ENCODE measurements at regions not wholly inside any gene's neighbourhood (a gene's known extent, or its start where the extent isn't known, plus 50 kb on each side); places are given as distances from the start of the nearest gene placed in this dataset.
A peak's percentile ranks its signal among the peaks of the same experiment; 100 is the strongest.
"Not testable (repeated sequence)": the region's sequence is repeated elsewhere in the genome, so short reads cannot be mapped to it uniquely, and the experiment has no call there.

GRCh38 chr1:172755099-172755498, 96.2 kb downstream of the FASLG start:
- DNase-seq, result no peak

DNA sequence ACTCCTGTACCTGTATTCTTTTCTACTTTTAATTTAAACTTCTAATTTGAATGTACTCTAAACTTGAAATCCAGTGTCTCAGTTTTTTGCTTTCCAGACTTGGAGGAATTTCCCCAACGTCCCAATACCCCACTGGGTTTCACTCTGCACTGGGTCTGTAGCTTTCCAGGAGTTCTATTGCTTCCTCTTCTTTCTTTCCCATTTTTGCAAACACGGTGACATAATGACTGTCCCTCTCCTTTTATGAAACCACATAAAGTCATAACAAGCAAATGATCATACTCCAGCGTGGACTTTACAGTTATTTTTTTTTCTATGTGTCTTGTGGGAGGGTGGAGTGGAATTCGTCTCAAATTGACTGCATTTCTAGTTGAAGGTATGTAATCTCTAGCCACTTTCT, 97.1 kb downstream of the FASLG start:
- DNase-seq, result no peak

DNA sequence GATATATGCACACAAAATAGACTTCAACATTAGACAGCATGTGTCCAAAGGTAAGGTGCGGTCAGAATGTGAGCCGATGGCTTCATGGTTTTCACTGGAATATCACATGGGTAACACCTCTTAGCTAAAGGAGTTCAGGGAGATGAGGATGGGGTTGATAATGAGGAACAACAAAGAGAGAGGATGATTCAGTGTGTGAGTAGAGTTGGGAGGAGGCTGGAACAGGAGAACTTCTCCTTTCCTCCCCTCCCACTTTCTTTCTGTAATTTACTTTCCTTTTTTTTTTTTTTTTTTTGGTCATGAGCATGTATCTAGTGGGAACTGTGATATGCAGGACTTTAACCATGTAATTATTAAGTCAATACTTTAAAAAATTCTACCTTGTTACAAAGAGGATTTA, 99.4 kb downstream of the FASLG start:
- no peak for DNase-seq

DNA sequence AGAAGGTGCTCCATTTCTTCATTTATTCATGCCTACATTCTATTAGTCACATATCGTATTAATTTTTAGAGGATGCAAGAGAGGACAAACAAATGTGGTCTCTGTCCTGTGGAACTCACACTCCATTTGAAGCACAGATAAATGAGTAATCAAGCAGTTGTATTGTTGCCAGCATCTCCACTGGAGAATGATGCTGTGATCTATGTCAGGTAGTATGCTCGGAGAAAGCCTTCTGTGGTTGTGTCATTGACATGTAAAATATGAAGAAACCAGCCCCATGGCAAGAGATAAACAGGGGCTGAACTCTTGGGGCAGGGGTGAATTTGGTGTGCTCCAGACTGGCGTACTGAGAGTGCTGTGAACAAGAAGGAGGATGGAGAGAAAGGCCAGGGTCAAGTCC, 101.2 kb downstream of the FASLG start:
- DNase-seq, result no peak

DNA sequence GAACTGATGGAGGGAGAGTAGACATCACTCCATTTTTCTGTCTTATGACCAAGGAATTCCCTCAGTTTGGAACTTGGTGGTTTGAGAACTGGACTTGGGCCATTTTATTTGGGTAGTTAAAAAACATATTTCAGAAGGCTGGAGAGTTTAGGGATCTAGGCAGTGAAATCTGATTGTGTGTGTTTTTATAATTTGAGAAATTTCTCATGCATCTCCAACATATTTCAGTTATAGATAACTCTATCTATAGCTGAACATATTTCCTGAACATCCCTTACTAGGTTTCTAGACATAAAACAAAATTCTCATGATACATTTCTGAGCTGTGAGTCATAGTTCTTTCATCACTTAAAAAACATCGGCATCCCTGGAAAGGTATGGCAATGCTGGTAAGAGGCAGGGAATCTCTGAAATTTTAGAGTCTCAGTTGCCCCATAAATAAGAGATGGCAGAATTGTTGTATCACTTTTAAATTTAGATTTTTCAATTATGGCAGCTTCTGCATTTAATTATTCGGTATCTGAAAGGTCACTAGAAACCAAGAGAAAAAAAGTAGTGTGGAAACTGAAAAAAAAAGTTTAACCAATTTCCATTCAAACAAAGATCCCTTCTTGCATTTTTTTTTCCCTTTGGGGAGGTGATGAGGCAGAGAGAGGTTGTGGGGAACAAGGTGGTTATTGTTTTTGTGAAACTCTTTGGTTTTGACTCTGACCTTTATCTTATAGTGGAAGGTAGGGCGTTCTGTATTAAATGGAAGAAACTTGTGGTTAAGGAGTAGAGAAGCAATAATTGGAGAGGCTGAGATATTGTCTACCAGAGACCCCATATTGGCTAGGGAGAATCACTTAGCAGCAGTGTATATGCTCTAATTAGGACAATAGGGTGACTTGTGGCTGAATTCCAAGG, 102.9 kb downstream of the FASLG start:
- no peak for DNase-seq

- no peak for DNase-seq
Observed at GRCh38 chr1:172763057-172763456, 104.2 kb downstream of the FASLG start.

- peak; percentile 71 for DNase-seq
Observed at GRCh38 chr1:172764378-172764777, 105.5 kb downstream of the FASLG start.

DNA sequence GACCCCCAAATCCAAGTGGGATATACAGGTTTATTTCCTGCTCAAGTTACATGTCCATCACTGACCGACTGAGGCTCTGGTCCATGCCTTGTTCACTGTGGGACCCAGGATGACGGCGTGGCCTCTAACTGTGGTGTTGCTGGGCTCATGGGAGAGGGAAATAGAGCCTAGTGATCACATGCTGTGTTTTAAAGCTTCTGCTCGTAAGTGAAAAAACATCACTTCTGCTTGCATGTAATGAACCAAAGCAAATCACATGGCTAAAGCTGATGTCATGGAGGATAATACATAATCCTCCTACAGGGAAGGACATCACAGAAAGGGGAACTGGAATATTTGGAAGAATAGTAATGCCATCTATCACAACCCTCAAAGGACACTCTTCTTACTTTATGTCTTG, 107.6 kb downstream of the FASLG start:
- DNase-seq, result no peak

GRCh38 chr1:172770071-172770470, 111.2 kb downstream of the FASLG start:
- DNase-seq, result no peak

DNA sequence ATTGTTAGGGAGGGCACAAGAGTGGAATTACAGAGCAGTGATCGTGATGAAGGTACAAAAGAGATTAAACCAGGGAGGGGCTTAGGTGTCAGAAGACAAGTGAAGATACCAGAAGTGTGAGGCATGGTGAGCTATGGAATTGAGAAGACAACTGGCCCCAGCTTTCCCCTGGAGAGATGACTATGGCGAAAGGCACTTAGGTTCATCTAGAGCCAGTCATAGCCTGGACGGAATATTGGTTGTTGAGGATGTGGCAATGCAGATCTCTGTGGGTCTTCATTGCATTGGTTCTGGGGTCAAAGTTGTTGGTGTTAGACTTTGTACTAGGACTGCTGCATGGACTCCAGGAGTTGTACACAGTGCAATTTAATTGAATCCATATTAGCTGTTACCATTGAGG, 115.7 kb downstream of the FASLG start:
- no peak for DNase-seq

DNA sequence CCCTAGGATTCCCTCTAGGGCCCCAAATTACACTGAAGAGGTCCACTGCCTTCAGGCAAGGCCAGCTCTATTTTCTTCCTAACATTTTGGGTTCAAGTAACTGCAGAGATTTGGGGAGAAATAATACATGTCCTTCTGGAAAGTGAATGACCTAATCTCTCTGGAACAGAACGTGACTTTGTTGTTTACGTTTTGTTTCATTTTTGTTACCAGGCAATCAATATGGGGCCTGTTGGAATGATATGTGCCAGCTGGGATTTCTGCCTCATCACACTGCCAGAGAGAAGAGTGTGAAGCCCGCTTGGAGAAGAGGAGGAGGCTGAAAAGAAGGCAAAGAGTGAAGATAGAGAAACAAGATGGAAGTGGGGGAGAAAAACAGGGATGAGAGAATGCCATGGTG, 116.7 kb downstream of the FASLG start:
- DNase-seq, result no peak

DNA sequence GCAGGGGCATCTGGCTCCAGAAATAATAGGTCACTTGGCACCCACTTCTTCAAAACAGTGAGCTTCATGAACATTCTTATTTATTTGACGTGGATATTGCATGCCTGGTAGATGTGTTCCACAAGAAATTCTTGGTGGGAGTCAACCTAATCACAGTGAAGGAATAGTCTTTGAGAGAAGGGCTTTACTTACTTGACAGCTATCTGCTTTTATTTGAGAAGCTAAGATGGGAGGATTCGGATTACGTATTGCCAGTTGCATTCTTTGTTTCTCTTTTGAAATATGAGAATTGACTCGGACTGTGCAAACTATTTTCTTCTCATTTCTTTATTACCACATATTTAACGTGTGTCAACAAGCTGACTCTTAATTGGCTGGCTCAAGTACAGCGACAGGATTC, 117.2 kb downstream of the FASLG start:
- DNase-seq, result no peak

- DNase-seq, result no peak
Observed at GRCh38 chr1:172777767-172778166, 118.9 kb downstream of the FASLG start.

GRCh38 chr1:172778456-172779455, 119.9 kb downstream of the FASLG start:
- DNase-seq, result no peak

- DNase-seq, result no peak
Observed at GRCh38 chr1:172779491-172779890, 120.6 kb downstream of the FASLG start.

- DNase-seq, result no peak
Observed at GRCh38 chr1:172781513-172782140, 122.7 kb downstream of the FASLG start.

- DNase-seq, result no peak
Observed at GRCh38 chr1:172789840-172790239, 130.9 kb downstream of the FASLG start.

- no peak for DNase-seq
Observed at GRCh38 chr1:172790245-172790644, 131.3 kb downstream of the FASLG start.

DNA sequence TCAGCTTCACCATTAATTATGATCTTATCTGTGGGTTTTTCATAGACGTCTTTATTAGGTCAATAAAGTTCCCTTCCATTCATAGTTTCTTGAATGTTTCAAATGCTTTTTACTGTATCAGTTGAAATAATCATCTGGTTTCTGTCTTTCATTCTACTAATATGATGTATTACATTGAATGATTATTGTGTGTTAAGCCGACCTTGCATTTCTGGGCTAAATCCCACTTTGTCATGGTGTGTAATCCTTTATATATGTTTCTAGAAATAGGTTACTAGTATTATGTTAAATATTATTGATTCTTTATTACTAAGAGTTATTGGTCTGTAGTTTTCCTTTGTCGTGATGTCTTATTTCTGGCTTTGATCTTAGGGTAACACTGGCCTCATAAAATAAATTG, 134.9 kb downstream of the FASLG start:
- DNase-seq, result no peak

GRCh38 chr1:172795741-172796140, 136.8 kb downstream of the FASLG start:
- no peak for DNase-seq

DNA sequence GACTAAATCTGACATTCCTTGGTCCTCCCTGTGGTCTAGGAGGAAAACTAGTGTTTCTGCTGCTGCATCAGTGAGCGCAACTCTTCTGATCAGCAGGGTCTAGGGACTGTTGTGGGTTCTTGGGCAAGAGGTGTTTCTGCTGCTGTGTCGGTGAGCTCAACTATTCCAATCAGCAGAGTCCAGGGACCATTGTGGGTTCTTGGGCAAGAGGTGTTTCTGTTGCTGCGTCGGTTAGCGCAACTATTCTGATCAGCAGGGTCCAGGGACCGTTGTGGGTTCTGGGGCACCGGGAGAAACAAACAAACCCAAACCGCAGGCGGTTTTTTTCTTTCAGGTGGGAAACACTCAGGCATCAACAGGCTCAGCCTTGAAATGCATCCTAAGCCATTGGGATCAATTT, 140.9 kb downstream of the FASLG start:
- not testable (repeated sequence) for DNase-seq

DNA sequence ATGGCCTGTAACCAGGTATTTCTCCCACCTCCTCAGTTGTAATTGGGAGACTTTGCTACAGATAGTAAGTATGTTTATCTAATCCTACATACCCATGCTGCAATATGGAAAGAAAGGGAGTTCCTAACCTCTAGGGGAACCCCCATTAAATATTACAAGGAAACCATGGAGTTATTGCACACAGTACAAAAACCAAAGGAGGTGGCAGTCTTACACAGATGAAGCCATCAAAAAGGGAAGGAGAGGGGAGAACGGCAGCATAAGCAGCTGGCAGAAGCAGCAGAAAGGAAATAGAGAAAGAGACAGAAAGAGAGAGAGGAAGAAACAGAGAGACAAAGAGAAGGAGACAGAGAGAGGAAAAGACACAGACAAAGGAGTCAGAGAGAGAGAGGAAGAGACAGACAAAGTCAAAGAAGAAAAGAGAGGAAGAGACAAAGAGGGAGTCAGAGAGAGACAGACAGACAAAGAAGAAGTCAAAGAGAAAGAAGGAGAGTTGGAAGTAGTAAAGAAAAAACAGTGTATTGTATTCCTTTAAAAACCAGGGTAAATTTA, 142.9 kb downstream of the FASLG start:
- DNase-seq, result no peak

GRCh38 chr1:172809750-172810149, 150.8 kb downstream of the FASLG start:
- DNase-seq, result no peak
